ENCODE measurements at regions not wholly inside any gene's neighbourhood (a gene's known extent, or its start where the extent isn't known, plus 50 kb on each side); places are given as distances from the start of the nearest gene placed in this dataset.
"Not testable (repeated sequence)": the region's sequence is repeated elsewhere in the genome, so short reads cannot be mapped to it uniquely, and the experiment has no call there.

GRCh38 chr6:169983651-169984050 is 232.2 kb downstream of the ERMARD start:
- DNase-seq (ENCODE audit: low read depth, low spot score) = no peak

- no peak for DNase-seq (ENCODE audit: low read depth, low spot score)
Observed at GRCh38 chr6:169982461-169983386, 231.3 kb downstream of the ERMARD start.

GRCh38 chr6:169981969-169982368 is 230.5 kb downstream of the ERMARD start:
- DNase-seq (ENCODE audit: low read depth, low spot score) = no peak

- no peak for DNase-seq (ENCODE audit: low read depth, low spot score)
Observed at GRCh38 chr6:169981568-169981967, 230.1 kb downstream of the ERMARD start.

- no peak for DNase-seq (ENCODE audit: low read depth, low spot score)
Observed at GRCh38 chr6:169980826-169981450, 229.5 kb downstream of the ERMARD start.

GRCh38 chr6:169979873-169980432 is 228.5 kb downstream of the ERMARD start:
- DNase-seq (ENCODE audit: low read depth, low spot score) = no peak

- DNase-seq (ENCODE audit: low read depth, low spot score) = no peak
Observed at GRCh38 chr6:169978615-169979161, 227.3 kb downstream of the ERMARD start.

- no peak for DNase-seq (ENCODE audit: low read depth, low spot score)
Observed at GRCh38 chr6:169977434-169978265, 226.2 kb downstream of the ERMARD start.

- no peak for DNase-seq (ENCODE audit: low read depth, low spot score)
Observed at GRCh38 chr6:169976301-169977081, 225.1 kb downstream of the ERMARD start.

GRCh38 chr6:169975701-169976100 is 224.3 kb downstream of the ERMARD start:
- DNase-seq (ENCODE audit: low read depth, low spot score) = no peak

GRCh38 chr6:169975286-169975685 is 223.9 kb downstream of the ERMARD start:
- DNase-seq (ENCODE audit: low read depth, low spot score) = no peak

- DNase-seq (ENCODE audit: low read depth, low spot score) = no peak
Observed at GRCh38 chr6:169974663-169975062, 223.2 kb downstream of the ERMARD start.

GRCh38 chr6:169973588-169974467 is 222.4 kb downstream of the ERMARD start:
- not testable (repeated sequence) for DNase-seq (ENCODE audit: low read depth, low spot score)

GRCh38 chr6:169972736-169973135 is 221.3 kb downstream of the ERMARD start:
- no peak for DNase-seq (ENCODE audit: low read depth, low spot score)

GRCh38 chr6:169972101-169972651 is 220.8 kb downstream of the ERMARD start:
- no peak for DNase-seq (ENCODE audit: low read depth, low spot score)

- no peak for DNase-seq (ENCODE audit: low read depth, low spot score)
Observed at GRCh38 chr6:169971081-169971861, 219.8 kb downstream of the ERMARD start.

- no peak for DNase-seq (ENCODE audit: low read depth, low spot score)
Observed at GRCh38 chr6:169970306-169970988, 219.0 kb downstream of the ERMARD start.
